ENCODE measurements at regions not wholly inside any gene's neighbourhood (a gene's known extent, or its start where the extent isn't known, plus 50 kb on each side); places are given as distances from the start of the nearest gene placed in this dataset.
"Not testable (repeated sequence)": the region's sequence is repeated elsewhere in the genome, so short reads cannot be mapped to it uniquely, and the experiment has no call there.

DNA sequence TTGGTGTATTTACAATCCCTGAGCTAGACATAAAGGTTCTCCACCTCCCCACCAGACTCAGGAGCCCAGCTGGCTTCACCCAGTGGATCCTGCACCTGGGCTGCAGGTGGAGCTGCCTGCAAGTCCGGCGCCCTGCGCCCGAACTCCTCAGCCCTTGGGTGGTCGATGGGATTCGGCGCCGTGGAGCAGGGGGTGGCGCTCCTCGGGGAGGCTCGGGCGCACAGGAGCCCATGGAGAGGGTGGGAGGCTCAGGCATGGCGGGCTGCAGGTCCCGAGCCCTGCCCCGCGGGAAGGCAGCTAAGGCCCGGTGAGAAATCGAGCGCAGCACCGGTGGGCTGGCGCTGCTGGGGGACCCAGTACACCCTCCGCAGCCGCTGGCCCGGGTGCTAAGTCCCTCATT lies 1291.6 kb downstream of the ADGRL3 start:
- peak; percentile 13 for DNase-seq

DNA sequence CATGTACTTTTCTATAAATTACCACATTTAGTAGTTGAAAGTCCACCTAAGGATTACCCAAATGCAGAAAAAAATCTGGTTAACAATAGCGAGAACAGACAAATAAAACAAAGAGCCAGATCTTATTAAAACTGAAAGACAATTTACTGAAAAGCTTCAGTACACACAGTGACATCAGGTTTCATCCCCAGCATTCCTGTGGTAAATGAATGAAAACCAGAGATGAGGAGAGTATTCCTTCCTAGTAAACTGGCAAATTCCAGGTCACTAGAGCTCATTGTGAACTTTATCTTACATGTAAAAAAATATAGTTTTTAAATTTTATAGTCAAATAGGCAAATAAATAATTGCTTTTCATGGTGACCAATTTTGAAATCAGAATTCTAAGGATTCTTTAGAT lies 1290.5 kb downstream of the ADGRL3 start:
- DNase-seq = no peak

DNA sequence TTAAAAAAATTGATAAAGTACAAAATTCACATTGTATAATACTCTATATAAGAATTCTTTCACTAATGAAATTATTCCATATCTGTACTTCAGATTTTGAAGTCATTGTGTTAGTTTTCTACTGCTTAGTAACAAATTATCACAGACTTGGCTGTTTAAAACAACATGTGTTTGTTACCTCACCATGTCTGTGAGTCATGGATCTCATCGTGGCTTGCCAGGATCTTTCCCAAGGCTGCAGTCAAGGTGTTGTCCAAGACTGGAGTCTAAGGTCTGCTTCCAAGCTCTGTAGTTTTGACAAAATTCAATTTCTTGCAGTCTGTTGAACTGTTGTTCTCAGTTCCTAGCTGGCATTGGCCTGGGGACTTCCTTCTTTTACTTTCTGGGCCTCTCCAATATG lies 1286.9 kb downstream of the ADGRL3 start:
- no peak for DNase-seq

DNA sequence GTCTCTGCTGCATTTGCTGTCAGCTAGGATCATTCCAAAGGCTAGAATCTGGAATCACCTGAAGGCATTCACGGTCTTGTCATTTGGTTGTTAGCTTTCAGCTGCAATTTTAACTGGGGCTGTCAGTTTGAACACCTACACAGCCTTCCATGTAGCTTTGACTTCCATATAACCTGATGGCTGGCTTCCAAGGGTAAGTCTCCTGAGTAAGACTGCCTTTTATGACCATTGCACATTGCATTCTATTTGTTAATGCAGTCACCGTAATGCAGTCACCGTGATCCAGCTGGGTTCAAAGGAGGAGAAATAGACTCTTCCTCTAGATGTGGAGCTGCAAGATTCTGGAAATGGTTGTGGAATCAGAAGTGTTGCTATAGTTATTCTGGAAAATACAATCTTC lies 1284.2 kb downstream of the ADGRL3 start:
- no peak for DNase-seq

DNA sequence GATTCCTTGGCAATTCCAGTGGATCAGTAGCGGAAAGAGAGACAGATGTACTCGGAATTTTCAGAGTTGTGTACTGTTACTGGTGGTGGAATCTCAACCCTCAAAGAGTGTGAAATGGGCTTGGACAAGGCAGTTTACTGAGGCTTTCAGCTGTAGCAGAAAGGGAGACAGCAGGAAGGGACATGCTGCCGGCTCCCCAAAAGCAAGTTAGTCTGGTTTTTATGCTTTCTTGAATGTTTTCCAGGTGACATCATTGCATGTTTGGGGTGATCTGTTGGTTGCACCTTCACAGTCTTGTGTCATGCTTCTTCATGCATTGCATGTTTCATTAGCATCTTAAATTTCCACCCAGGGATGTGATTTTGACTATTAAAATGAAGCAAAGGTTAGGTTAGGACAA lies 1282.2 kb downstream of the ADGRL3 start:
- no peak for DNase-seq

DNA sequence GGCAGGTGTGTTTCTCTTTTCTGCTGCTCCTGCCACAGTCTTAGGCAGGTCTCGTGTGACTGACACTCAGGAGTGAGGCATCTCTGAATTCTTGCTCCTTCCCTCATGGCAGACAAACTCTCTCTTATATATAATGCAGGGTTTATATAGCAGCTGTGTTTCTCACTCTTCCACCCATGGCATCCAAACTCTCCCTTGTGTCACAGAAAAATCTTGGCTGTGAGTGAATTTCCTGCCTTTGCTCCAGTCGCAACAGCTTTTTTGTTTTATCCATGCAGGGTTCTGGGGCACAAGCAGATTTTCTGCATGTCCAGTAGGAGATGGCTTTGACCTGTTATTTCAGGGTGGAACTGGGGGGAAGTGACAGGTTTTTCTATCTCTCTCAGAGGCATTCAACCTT lies 1275.5 kb downstream of the ADGRL3 start:
- DNase-seq = no peak

DNA sequence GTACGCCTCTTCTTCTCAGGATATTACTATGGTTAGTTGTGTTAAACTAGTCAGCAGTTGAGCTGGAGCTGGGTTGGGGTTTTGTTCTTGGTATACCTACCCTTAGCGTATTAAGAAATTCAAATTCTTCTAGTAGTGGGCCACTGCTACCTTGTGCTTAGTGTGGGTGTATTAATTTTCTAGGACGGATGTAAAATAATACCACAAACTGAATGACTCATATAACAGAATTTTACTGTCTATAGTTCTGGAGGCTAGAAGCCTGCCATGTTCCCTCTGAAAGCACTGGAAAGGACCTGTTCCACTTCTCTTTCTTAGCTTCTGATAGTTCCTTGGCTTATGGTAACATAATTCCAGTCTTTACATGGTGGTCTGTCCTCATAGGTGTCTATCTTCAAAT lies 1274.7 kb downstream of the ADGRL3 start:
- peak; percentile 21 for DNase-seq

DNA sequence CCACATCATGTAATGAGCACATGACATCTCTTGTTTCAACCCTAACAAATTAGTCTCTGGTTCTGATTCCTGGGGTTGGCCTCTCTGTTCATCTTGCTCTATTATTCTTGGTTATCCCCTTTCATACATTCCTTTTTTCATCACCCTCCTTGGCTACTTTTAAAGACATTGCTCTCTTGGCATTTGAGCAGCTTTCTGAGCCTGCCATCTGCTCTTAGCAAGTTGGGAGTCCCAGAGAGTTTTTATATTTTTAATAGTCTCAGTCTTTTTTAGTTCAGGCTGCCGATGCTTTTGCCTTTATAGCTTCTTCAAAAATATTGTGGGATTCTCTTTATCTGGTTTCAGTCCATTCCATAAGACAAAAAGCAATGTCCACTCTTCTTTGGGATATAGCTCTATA lies 1270.9 kb downstream of the ADGRL3 start:
- no peak for DNase-seq

DNA sequence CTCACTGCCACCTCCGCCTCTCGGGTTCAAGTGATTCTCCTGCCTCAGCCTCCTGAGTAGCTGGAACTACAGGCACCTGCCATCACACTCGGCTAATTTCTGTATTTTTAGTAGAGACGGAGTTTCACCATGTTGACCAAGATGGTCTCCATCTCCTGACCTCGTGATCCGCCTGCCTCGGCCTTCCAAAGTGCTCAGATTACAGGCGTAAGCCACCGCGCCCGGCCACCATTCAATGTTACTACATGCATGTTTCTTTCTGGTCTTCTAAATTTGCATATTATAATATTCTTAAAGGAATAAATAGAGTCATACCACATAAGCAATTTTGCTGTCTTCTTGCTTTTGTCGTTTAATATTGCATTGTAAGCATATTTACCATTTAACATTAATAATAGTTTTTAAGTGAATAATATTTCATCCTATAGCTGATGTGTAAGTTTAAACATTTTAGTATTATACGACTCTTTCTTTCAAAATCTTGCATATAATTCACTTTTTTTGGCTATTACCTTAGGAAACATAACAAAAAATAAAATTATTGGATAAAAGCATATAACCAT lies 1270.4 kb downstream of the ADGRL3 start:
- no peak for DNase-seq

DNA sequence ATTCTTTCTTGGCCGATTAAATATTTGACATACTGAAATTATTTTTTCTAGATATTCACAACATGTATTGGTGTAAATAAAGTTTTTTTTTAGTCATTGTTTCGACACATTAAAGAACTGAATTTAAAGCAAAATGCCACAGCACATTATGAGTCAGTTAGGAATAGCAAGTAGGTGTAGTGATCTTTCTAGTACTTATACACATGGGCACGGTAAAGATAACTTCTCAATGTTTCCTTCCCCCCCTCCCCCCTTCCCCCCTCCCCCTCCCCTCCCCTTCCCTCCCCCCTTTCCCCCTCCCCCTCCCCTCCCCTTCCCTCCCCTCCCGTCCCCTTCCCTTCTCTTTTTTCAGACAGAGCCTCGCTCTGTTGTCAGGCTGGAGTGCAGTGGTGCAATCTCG lies 1269.9 kb downstream of the ADGRL3 start:
- no peak for DNase-seq

DNA sequence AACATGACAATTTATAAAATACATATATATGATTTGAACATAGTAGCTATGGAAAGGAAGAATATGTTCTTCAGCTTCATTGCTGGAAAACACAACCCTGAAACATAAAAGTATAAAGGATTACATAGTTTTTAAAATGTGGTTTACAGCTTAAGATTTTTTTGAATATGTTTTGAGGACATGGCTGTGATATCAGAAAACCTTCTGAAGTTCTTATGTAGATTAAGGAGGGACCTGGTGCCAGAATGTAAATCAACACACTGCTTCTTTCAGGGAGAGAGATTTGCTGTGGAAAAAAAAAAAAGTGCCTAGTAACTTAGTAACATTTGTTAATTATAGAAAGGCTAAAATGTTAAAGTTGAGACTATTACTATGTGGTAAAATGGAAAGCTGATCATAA lies 1261.8 kb downstream of the ADGRL3 start:
- DNase-seq = no peak

DNA sequence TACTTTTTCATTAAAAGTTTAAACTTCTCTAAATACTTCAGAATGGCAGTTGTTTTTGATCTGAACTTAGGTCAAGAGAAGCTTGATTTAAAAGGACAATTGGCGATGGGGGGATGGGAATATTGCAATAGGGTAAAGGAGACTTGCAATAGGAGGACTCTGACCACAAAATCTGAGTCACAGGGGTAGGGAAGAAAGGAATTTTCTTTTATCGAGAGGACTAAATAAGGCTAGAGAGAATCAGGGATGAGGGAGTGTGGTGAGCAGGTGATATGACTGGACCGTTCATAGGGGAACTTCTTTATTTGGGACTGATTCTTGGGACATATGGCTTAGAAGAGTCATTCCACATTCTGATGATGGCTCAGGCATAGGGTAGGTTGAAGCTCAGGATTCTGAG lies 1260.2 kb downstream of the ADGRL3 start:
- no peak for DNase-seq

DNA sequence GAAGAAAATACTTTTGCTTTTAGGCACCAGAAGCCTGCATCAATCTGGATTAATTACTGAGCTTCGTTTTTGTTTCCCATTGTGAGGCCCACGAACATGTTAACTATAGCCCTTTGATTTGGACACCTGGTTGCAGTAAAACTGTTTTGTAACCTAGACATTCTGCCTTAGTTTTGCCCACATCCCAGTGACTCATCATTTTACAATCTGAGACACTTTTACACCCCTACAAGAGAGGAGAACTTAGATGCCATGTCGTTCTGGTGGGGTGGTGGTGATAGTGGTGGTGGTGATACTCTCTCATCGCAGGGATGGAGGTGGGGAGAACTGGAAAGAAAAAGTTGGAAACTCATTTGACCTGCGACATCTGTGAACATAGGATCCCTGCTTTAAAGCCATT lies 1257.2 kb downstream of the ADGRL3 start:
- no peak for DNase-seq

DNA sequence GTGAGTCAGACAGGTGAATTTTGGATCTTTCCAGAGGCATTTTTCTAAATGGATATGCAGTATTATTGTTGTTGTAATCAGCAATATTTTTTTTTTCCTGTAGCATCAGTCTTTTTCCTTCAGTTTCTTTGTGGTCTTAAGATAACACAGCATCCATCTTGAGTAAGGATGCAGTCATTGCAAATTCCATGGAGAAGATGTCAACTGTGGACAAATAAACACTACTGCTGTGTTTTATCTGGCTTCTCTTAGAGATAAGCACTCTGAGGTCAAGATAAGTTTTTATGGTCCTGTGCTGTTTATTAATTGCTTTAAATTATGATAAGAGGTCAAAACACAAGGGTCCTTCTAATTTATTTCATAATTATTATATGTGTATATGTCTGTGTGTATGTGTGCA lies 1255.7 kb downstream of the ADGRL3 start:
- no peak for DNase-seq

DNA sequence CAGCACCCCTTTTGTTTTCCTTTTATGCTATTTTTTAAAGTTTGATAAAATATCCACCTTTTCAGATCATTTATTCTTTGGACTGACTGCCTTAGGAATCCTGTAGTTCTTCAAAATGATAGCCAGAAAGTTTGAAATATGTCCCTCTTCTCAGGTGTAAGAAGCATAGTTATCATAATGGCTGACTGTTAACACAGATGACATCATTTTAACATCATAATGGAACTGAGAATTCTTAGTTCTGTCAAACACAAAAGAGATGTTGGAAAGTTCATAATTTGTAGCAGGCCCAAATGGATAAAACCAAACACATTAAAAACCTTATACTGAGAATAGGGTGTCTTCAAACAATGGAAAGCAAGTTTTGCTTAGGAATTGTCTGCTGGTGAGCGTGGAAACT lies 1254.4 kb downstream of the ADGRL3 start:
- no peak for DNase-seq

DNA sequence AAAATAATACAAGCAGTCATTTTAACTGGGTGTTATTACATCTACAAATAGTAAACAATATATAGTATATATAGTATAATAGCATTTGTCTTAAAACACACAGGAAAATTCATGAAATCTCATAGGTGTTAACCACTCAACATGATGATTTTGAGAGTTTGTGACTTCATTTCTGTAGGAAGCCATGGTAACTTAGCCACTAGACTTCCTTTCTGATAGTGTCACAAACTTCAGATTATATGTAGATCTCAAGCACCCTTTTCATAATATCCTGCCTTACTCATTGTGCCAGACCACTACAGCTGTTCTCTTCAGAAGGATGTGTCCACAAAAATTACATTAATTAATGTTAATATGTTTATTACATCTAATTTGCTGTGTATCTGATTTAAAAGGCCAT lies 1250.6 kb downstream of the ADGRL3 start:
- no peak for DNase-seq

DNA sequence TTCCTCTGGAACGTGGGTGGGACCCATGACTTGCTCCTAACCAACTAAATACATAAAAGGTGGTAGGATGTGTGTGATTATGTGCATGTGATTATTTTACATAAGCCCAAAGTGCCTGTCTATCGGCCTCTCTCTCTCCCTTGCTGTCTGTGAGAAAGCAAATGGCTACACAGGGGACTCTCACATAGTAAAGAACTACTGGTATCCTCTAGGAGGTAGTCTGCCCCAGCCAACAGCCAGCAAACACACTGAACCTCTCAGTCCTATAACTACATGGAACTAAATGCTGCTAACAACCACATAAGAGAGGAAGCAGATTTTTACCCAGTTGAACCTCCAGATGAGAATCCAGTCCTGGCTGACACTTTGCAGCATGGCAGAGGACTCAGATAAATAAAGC lies 1249.4 kb downstream of the ADGRL3 start:
- DNase-seq = peak; percentile 16

DNA sequence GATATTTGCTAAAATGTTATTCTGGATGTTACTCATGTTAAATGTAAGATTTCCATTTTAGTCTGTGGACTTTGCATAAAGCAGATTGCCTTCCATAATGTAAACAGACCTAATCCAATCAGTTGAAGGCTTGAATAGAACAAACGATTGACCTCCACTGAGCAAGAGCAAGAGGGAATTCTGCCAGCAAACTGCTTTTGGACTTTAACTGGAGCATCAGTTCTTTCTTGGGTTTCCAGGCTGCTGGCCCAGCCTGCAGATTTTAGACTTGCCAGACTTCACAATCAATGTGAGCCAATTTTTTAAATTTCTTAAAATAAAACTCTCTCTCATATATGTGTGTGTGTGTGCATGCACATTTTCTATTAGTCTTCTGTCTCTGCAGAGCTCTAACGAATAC lies 1248.8 kb downstream of the ADGRL3 start:
- DNase-seq = no peak

DNA sequence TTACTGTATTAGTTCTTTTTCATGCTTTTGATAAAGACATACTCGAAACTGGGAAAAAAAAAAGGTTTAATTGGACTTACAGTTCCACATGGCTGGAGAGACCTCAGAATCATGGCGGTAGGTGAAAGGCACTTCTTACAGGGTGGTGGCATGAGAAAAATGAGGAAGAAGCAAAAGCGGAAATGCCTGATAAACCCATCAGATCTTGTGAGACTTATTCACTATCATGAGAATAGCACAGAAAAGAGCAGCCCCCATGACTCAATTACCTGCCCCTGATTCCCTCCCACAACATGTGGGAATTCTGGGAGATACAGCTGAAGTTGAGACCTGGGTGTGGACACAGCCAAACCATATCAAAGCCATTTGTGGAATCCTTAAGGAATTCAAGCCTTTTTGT lies 1238.9 kb downstream of the ADGRL3 start:
- DNase-seq = no peak

DNA sequence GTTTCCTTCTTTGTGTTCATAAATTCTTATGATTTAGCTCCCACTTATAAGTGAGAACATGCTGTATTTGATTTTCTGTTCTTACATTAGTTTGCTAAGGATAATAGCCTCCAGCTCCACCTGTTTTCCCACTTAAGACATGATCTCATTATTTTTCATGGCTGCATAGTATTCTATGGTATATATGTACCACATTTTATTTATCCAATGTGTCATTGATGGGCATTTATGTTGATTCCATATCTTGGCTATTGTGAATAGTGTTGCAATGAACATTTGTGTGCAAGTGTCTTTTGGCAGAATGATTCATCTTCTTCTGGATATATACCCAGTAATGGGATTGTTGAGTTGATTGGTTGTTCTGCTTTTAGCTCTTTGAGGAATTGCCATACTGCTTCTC lies 1234.8 kb downstream of the ADGRL3 start:
- DNase-seq = no peak

DNA sequence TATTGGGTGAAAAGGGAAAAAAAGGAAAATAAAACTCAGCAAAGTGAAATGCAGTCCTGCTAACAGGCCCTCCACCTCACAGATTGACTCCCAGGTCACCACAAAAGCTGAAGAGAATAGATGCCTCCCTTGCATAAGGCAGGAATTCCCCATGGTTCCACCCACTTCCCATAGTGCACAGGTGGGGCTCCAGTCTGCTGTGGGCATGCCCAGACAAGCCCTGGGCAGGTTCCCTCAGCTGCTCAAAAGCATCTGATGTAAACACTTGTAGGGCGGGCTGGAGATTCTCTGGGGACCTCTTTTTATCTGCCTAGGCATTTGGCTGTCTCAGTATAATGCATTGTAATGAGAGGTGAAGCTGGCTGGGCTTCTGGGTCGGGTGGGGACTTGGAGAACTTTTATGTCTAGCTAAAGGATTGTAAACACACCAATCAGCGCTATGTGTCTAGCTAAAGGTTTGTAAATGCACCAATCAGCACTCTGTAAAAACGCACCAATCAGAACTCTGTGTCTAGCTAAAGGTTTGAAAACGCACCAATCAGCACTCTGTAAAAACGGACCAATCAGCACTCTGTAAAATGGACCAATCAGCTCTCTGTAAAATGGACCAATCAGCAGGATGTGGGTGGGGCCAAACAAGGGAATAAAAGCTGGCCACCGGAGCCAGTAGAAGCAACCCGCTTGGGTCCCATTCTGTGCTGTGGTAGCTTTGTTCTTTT lies 1231.5 kb downstream of the ADGRL3 start:
- not testable (repeated sequence) for DNase-seq

DNA sequence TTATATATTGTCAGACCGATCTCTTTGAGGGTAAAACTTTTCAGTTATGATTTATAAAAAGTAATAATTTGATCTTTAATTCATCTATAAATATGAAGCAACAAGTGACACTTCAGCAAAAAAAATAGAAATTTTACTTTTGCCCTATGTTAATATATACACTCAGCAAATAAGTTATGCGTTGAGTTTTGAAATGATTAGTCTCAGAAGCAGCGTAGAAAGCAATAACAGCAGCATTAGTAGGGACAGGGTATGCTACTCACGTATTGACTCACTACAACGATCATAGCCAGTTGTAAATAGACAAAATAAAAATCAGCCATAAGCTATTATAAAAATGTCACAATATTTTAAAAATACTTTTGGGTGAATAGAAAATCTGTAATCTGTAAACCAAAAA lies 1229.2 kb downstream of the ADGRL3 start:
- no peak for DNase-seq

DNA sequence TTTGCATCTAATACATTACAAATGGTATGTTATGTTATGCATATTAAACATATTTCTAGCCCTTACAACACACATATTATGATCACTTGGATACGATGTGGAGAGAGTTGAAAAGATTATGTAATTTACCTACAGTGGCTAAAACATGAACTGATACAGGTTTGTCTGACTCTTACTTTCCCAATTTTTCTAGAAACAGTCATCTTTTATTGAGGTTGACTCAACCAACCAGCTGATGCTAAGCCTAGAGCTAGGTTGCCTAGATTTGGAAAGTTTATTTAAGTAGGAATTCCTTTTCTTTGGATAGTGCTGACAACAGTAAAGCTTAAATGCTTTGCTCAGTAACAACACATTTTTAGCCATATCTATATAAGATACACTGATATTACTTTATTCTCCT lies 1215.1 kb downstream of the ADGRL3 start:
- no peak for DNase-seq

DNA sequence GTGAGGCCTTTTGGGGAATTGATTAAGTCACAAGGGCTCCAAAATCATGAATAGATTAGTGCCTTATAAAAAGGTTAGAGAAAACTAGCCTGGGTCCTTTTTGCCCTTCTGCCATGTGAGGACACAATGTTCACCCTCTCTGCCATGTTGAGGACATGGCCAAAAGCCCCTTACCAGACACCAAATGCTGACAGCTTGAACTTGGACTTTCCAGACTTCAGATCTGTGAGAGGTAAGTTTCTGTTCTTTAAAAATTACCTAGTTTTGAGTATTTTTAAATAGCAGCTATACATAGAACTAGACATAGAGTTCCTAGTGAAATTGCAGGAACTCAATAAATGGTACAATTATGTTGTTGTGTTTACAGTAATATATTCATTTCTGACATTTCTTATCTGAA lies 1214.4 kb downstream of the ADGRL3 start:
- no peak for DNase-seq

DNA sequence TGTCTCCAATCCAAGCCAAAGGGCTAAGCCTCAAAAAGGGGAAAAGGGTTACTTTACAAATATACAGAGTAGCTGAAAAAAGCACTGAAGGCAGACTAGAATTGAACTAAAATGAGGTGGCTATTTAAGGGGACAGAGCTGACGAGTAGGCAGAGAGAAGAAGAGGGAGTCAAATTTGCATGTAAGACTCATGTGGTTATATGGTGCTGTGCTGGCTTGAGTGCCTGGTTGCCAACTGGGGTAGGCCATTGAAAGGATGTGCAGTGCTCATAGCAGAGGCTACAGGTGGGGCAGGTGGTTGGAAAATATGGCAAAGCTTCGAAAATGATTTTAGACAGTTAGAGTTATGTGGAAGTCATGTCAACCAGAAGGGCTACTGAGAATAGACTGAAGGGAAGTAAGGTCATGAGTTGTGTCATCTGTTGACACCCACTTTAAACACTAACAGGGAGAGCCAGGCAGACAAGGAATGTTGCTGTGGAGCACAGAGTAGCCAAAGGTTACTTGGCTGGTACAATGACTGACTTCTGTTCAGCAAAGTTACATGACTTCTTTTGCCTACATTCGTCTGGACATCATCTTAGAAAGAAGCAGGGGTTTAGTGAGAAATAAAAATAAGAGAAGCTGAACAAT lies 1210.4 kb downstream of the ADGRL3 start:
- DNase-seq = no peak

Data from NCI-H146 (cell line).